Hepatocyte (in vitro differentiated cells): ENCODE measurements at regions not wholly inside any gene's neighbourhood (a gene's known extent, or its start where the extent isn't known, plus 50 kb on each side); places are given as distances from the start of the nearest gene placed in this dataset.

Experiments
- DNase-seq: peaks from one replicate; pipeline ENCODE4 v3.0.0-alpha.2; 2016; ENCODE audit warnings: low spot score
- H2AFZ ChIP-seq: fragments of 200-600 bp; sonication (generic); 2 replicates; pipeline ENCODE4 v1.6.0; 2016; ENCODE audit warnings: antibody characterized with exemption, mild to moderate bottlenecking
- H3K27ac ChIP-seq: fragments of 200-600 bp; sonication (generic); 2 replicates; pipeline ENCODE4 v1.5.1; 2016; ENCODE audit warnings: mild to moderate bottlenecking
- H3K27me3 ChIP-seq: fragments of 200-600 bp; sonication (generic); 2 replicates; pipeline ENCODE4 v1.6.1; 2016
- H3K36me3 ChIP-seq: fragments of 200-600 bp; sonication (generic); replicated peaks from 2 replicates; pipeline ENCODE4 v1.5.1; 2016; ENCODE audit warnings: low read depth; ENCODE audit not compliant: insufficient read depth
- H3K4me1 ChIP-seq: fragments of 200-600 bp; sonication (generic); 2 replicates; pipeline ENCODE4 v1.5.1; 2016; ENCODE audit warnings: mild to moderate bottlenecking, moderate library complexity; ENCODE audit not compliant: insufficient read depth
- H3K4me2 ChIP-seq: fragments of 200-600 bp; sonication (generic); 2 replicates; pipeline ENCODE4 v1.6.0; 2016
- H3K4me3 ChIP-seq: fragments of 200-600 bp; sonication (generic); 2 replicates; pipeline ENCODE4 v1.5.1; 2016; ENCODE audit warnings: mild to moderate bottlenecking
- H3K79me2 ChIP-seq: fragments of 200-600 bp; sonication (generic); 2 replicates; pipeline ENCODE4 v1.6.0; 2017; ENCODE audit warnings: mild to moderate bottlenecking
- H3K9me2 ChIP-seq: fragments of 200-600 bp; sonication (generic); replicated peaks from 2 replicates; pipeline ENCODE4 v1.6.0; 2017; ENCODE audit warnings: mild to moderate bottlenecking; ENCODE audit not compliant: insufficient read depth
- H3K9me3 ChIP-seq: fragments of 200-600 bp; sonication (generic); 2 replicates; pipeline ENCODE4 v1.5.1; 2016; ENCODE audit warnings: low read depth, mild to moderate bottlenecking
- H4K20me1 ChIP-seq: fragments of 200-600 bp; sonication (generic); 2 replicates; pipeline ENCODE4 v1.6.0; 2016; ENCODE audit warnings: mild to moderate bottlenecking; ENCODE audit not compliant: insufficient read depth, poor library complexity, severe bottlenecking
- CTCF ChIP-seq: fragments of 200-600 bp; sonication (generic); IDR thresholded peaks from 2 replicates; pipeline ENCODE4 v1.5.1; 2016; ENCODE audit warnings: antibody characterized with exemption, mild to moderate bottlenecking; ENCODE audit not compliant: poor library complexity
- EZH2 ChIP-seq: fragments of 200-600 bp; sonication (generic); IDR thresholded peaks from 2 replicates; pipeline ENCODE4 v1.6.1; 2016; ENCODE audit warnings: antibody characterized with exemption, mild to moderate bottlenecking, borderline replicate concordance
- EZH2phosphoT487 ChIP-seq: fragments of 200-600 bp; sonication (generic); IDR thresholded peaks from one replicate; pipeline ENCODE4 v1.6.1; 2018; ENCODE audit warnings: antibody characterized with exemption, mild to moderate bottlenecking, low read depth, moderate library complexity; ENCODE audit not compliant: unreplicated experiment, severe bottlenecking
- WGBS: methylation state at CpG from one replicate; pipeline ENCODE4 v1.1.6; 2016; ENCODE audit warnings: low lambda C conversion rate; ENCODE audit errors: missing lambda C conversion rate; 5-methylcytosine and 5-hydroxymethylcytosine counted together

DNA sequence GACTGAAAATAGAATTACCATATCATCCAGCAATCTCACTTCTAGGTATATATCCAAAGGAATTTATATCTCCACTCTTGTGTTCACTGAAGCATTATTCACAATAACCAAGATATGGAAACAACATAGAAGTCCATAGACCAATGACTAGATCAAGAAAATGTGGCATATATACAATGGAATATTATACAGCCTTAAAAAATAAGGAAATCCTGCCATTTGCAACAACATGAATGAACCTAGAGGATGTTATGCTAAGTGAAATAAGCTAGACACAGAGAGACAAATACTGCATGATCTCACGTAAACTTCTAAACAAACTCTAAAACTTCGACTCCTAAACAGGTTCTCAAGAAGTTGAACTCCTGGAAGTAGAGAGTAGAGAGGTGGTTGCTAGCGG, 254.5 kb downstream of the SKIDA1 start:
- WGBS = 61% methylated on average over 3 of the region's 3 CpGs
- no peak overlapping the region for H3K4me2 ChIP-seq

GRCh38 chr10:21269289-21269688, 256.2 kb downstream of the SKIDA1 start:
- 74% methylated on average over 5 of the region's 5 CpGs for WGBS
- no peak for TF ChIP-seq CTCF
- TF ChIP-seq EZH2phosphoT487 = no peak
- no peak for TF ChIP-seq EZH2
- no peak for DNase-seq
- Histone ChIP-seq H3K27me3 (no peaks in the 10 kb centered on the region), H3K9me2 (no peaks in the 10 kb centered on the region), H3K27ac (no peak overlapping the region), H3K79me2 (no peaks in the 10 kb centered on the region), H3K9me3 (no peaks in the 10 kb centered on the region), H2AFZ (no peak overlapping the region), H3K4me3 (no peak overlapping the region), H3K4me2 (no peak overlapping the region), H3K36me3 (no peaks in the 10 kb centered on the region), H3K4me1 (no peaks in the 10 kb centered on the region), H4K20me1 (no peaks in the 10 kb centered on the region)

More for the DNA sequence above, 254.5 kb downstream of the SKIDA1 start:
- Histone ChIP-seq H3K4me3 (no peak overlapping the region), H3K27me3 (no peaks in the 10 kb centered on the region), H3K9me3 (no peaks in the 10 kb centered on the region), H3K9me2 (no peaks in the 10 kb centered on the region), H4K20me1 (no peaks in the 10 kb centered on the region), H3K36me3 (no peaks in the 10 kb centered on the region), H2AFZ (no peak overlapping the region), H3K27ac (no peak overlapping the region), H3K79me2 (no peaks in the 10 kb centered on the region), H3K4me1 (no peaks in the 10 kb centered on the region)
- no peak for DNase-seq
- TF ChIP-seq EZH2phosphoT487 = no peak
- no peak for TF ChIP-seq CTCF
- TF ChIP-seq EZH2 = no peak

- no peaks in the 10 kb centered on the region for H3K4me1 ChIP-seq
- no peaks in the 10 kb centered on the region for H3K79me2 ChIP-seq
- no peaks in the 10 kb centered on the region for H3K9me3 ChIP-seq
- H3K36me3 ChIP-seq = no peaks in the 10 kb centered on the region
- no peaks in the 10 kb centered on the region for H3K27me3 ChIP-seq
- no peak overlapping the region for H3K4me3 ChIP-seq
- no peak for DNase-seq
- no peaks in the 10 kb centered on the region for H4K20me1 ChIP-seq
- no peak overlapping the region for H3K27ac ChIP-seq
- TF ChIP-seq EZH2phosphoT487 (no peak), EZH2 (no peak), CTCF (no peak)
- no peak overlapping the region for H2AFZ ChIP-seq
- 90% methylated on average over 3 of the region's 3 CpGs for WGBS
- no peaks in the 10 kb centered on the region for H3K9me2 ChIP-seq
- H3K4me2 ChIP-seq = no peak overlapping the region
Observed at GRCh38 chr10:21265622-21266021, 259.9 kb downstream of the SKIDA1 start.

DNA sequence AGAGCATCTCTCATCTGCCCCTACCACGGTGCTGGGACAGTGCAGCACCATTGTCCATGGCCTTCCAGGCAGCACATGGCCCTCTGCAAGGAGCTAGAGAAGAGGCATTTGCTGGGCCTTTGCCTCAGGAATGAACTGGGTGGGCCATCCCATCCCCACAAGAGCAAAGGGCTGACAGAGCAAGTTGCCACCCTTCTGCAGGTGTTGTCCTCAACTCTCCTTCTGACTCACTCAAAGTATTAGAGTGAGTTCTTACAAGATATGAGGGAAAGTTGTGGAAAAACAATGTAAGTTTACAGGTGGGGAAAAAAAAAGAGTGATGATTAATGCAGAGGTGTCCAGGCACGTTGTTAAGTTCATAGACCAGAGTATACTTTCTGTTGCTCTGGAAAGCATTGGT, 261.2 kb downstream of the SKIDA1 start:
- H3K27me3 ChIP-seq = no peaks in the 10 kb centered on the region
- no peaks in the 10 kb centered on the region for H3K79me2 ChIP-seq
- H3K4me3 ChIP-seq = no peak overlapping the region
- no peaks in the 10 kb centered on the region for H4K20me1 ChIP-seq
- no peak overlapping the region for H2AFZ ChIP-seq
- H3K9me2 ChIP-seq = no peaks in the 10 kb centered on the region
- no peaks in the 10 kb centered on the region for H3K4me1 ChIP-seq
- no peak overlapping the region for H3K4me2 ChIP-seq
- no peaks in the 10 kb centered on the region for H3K9me3 ChIP-seq
- H3K36me3 ChIP-seq = no peaks in the 10 kb centered on the region
- WGBS = 81% methylated on average over 2 of the region's 2 CpGs
- no peak for DNase-seq
- no peak overlapping the region for H3K27ac ChIP-seq
- TF ChIP-seq CTCF = no peak
- TF ChIP-seq EZH2 = no peak
- no peak for TF ChIP-seq EZH2phosphoT487
